HEK293 (cell line): ENCODE measurements at regions not wholly inside any gene's neighbourhood (a gene's known extent, or its start where the extent isn't known, plus 50 kb on each side); places are given as distances from the start of the nearest gene placed in this dataset.

Experiments used
- CTCF ChIA-PET: fragments of 350-600 bp; formaldehyde crosslinking; extraction: SDS; loops from one replicate; lab custom pipeline; 2021; ENCODE audit warnings: antibody characterized with exemption; lab: Yijun Ruan, JAX
- POLR2A ChIA-PET: fragments of 300-600 bp; formaldehyde crosslinking; extraction: SDS; loops from one replicate; lab custom pipeline; 2020; ENCODE audit warnings: antibody characterized with exemption, inconsistent platforms; lab: Yijun Ruan, JAX
- H3K27ac ChIP-seq: fragments of 200-500 bp; sonication (Bioruptor generic); 2 replicates; pipeline ENCODE4 v1.5.1; 2014; ENCODE audit warnings: low read depth, low read length, control low read depth, inconsistent platforms; ENCODE audit errors: extremely low read depth
- H3K36me3 ChIP-seq, 2 experiments: fragments of 200-500 bp in 1 of 2; sonication (Bioruptor generic) in 1 of 2; 1 replicate in 1 of 2; 2 replicates in 1 of 2; pipeline ENCODE4 v1.5.1; 2014 to 2017; ENCODE audit warnings: inconsistent platforms in 2 of 2, low read length in 2 of 2; ENCODE audit not compliant: control insufficient read depth in 2 of 2, insufficient read depth in 1 of 2
- H3K4me1 ChIP-seq: fragments of 200-500 bp; sonication (Bioruptor generic); 2 replicates; pipeline ENCODE4 v1.5.1; 2014; ENCODE audit warnings: mild to moderate bottlenecking, low read length, inconsistent platforms; ENCODE audit not compliant: control insufficient read depth, insufficient read depth
- H3K4me3 ChIP-seq: 2 replicates; pipeline ENCODE4 v1.5.1; 2011; ENCODE audit warnings: low read depth, mild to moderate bottlenecking, control low read depth, low read length, moderate library complexity
- H3K9me3 ChIP-seq: fragments of 200-500 bp; sonication (Bioruptor generic); 2 replicates; pipeline ENCODE4 v1.5.1; 2014; ENCODE audit warnings: low read depth, low read length, inconsistent platforms; ENCODE audit not compliant: control insufficient read depth, insufficient read depth
- EGR2 ChIP-seq: fragments of 450-650 bp; formaldehyde crosslinking; IDR thresholded peaks from 2 replicates; pipeline ENCODE4 v1.5.1; 2016; ENCODE audit warnings: low read depth, missing biosample characterization, missing genetic modification characterization
- GLI2 ChIP-seq: fragments of 450-650 bp; formaldehyde crosslinking; IDR thresholded peaks from 2 replicates; pipeline ENCODE4; 2017; ENCODE audit warnings: missing biosample characterization, missing genetic modification characterization, low read depth, borderline replicate concordance
- GLIS1 ChIP-seq: fragments of 450-650 bp; formaldehyde crosslinking; IDR thresholded peaks from 2 replicates; pipeline ENCODE4 v1.5.1; 2016; ENCODE audit warnings: missing biosample characterization, missing genetic modification characterization
- KLF9 ChIP-seq: fragments of 450-650 bp; formaldehyde crosslinking; IDR thresholded peaks from 2 replicates; pipeline ENCODE4 v1.5.1; 2016; ENCODE audit warnings: missing biosample characterization, missing genetic modification characterization, low read depth
- MYNN ChIP-seq: fragments of 450-650 bp; formaldehyde crosslinking; IDR thresholded peaks from 2 replicates; pipeline ENCODE4 v1.5.1; 2016; ENCODE audit warnings: missing biosample characterization, missing genetic modification characterization, borderline replicate concordance
- SALL2 ChIP-seq: fragments of 450-650 bp; formaldehyde crosslinking; IDR thresholded peaks from 2 replicates; pipeline ENCODE4 v1.5.0; 2017; ENCODE audit warnings: missing biosample characterization, mild to moderate bottlenecking, missing genetic modification characterization, borderline replicate concordance
- SETDB1 ChIP-seq: IDR thresholded peaks from one replicate; pipeline ENCODE4 v1.6.1; 2017; ENCODE audit warnings: mild to moderate bottlenecking, low read length, moderate library complexity, mixed read lengths; ENCODE audit not compliant: insufficient read length
- YY1 ChIP-seq: fragments of 450-650 bp; formaldehyde crosslinking; IDR thresholded peaks from 2 replicates; pipeline ENCODE4 v1.5.1; 2018; ENCODE audit warnings: missing biosample characterization, missing genetic modification characterization
- ZBTB21 ChIP-seq: fragments of 450-650 bp; formaldehyde crosslinking; IDR thresholded peaks from 2 replicates; pipeline ENCODE4 v1.5.1; 2017; ENCODE audit warnings: missing biosample characterization, missing genetic modification characterization
- ZNF132 ChIP-seq: fragments of 450-650 bp; formaldehyde crosslinking; IDR thresholded peaks from 2 replicates; pipeline ENCODE4 v1.5.1; 2017; ENCODE audit warnings: missing biosample characterization, missing genetic modification characterization, borderline replicate concordance
- ZNF133 ChIP-seq: fragments of 450-650 bp; formaldehyde crosslinking; IDR thresholded peaks from 2 replicates; pipeline ENCODE4 v1.5.1; 2016; ENCODE audit warnings: missing biosample characterization, missing genetic modification characterization
- ZNF211 ChIP-seq: fragments of 450-650 bp; formaldehyde crosslinking; IDR thresholded peaks from 2 replicates; pipeline ENCODE4 v1.5.1; 2016; ENCODE audit warnings: low read depth, missing biosample characterization, missing genetic modification characterization
- ZNF324 ChIP-seq: fragments of 450-650 bp; formaldehyde crosslinking; IDR thresholded peaks from 2 replicates; pipeline ENCODE4 v1.5.1; 2016; ENCODE audit warnings: missing biosample characterization, missing genetic modification characterization
- ZNF391 ChIP-seq: fragments of 450-650 bp; formaldehyde crosslinking; IDR thresholded peaks from 2 replicates; pipeline ENCODE4 v1.5.1; 2016; ENCODE audit warnings: low read depth, missing biosample characterization, missing genetic modification characterization, borderline replicate concordance
- ZNF394 ChIP-seq: fragments of 450-650 bp; formaldehyde crosslinking; IDR thresholded peaks from 2 replicates; pipeline ENCODE4 v1.5.1; 2016; ENCODE audit warnings: missing biosample characterization, missing genetic modification characterization, mild to moderate bottlenecking, moderate library complexity, borderline replicate concordance
- ZNF514 ChIP-seq: fragments of 450-650 bp; formaldehyde crosslinking; IDR thresholded peaks from 2 replicates; pipeline ENCODE4 v1.5.1; 2016; ENCODE audit warnings: missing biosample characterization, missing genetic modification characterization
- ZNF521 ChIP-seq: fragments of 450-650 bp; formaldehyde crosslinking; IDR thresholded peaks from 2 replicates; pipeline ENCODE4 v1.5.1; 2017; ENCODE audit warnings: missing biosample characterization, mild to moderate bottlenecking, missing genetic modification characterization
- ZNF560 ChIP-seq: fragments of 450-650 bp; formaldehyde crosslinking; IDR thresholded peaks from 2 replicates; pipeline ENCODE4 v1.5.1; 2017; ENCODE audit warnings: missing biosample characterization, missing genetic modification characterization, borderline replicate concordance
- ZNF610 ChIP-seq: fragments of 450-650 bp; formaldehyde crosslinking; IDR thresholded peaks from 2 replicates; pipeline ENCODE4 v1.5.1; 2016; ENCODE audit warnings: missing biosample characterization, missing genetic modification characterization, borderline replicate concordance
- ZNF664 ChIP-seq: fragments of 450-650 bp; formaldehyde crosslinking; IDR thresholded peaks from 2 replicates; pipeline ENCODE4 v1.5.1; 2016; ENCODE audit warnings: missing biosample characterization, missing genetic modification characterization
- ZNF776 ChIP-seq: fragments of 450-650 bp; formaldehyde crosslinking; IDR thresholded peaks from 2 replicates; pipeline ENCODE4 v1.5.0; 2017; ENCODE audit warnings: missing biosample characterization, missing genetic modification characterization, borderline replicate concordance
- TF ChIP-seq, protein P1 (sequence below): fragments of 450-650 bp; IDR thresholded peaks from 2 replicates; pipeline ENCODE4 v1.5.1; 2018; ENCODE audit warnings: missing biosample characterization, missing genetic modification characterization
- TF ChIP-seq, protein P2 (sequence below): fragments of 450-650 bp; formaldehyde crosslinking; conservative IDR thresholded peaks from 2 replicates; pipeline ENCODE4 v1.5.1; 2016; ENCODE audit warnings: low read depth, missing biosample characterization, missing genetic modification characterization
- TF ChIP-seq, protein P3 (sequence below): fragments of 450-650 bp; formaldehyde crosslinking; IDR thresholded peaks from 2 replicates; pipeline ENCODE4 v1.5.1; 2016; ENCODE audit warnings: missing biosample characterization, missing genetic modification characterization
- TF ChIP-seq, protein P4 (sequence below): fragments of 450-650 bp; formaldehyde crosslinking; IDR thresholded peaks from 2 replicates; pipeline ENCODE4 v1.5.1; 2016; ENCODE audit warnings: missing biosample characterization, missing genetic modification characterization

DNA sequence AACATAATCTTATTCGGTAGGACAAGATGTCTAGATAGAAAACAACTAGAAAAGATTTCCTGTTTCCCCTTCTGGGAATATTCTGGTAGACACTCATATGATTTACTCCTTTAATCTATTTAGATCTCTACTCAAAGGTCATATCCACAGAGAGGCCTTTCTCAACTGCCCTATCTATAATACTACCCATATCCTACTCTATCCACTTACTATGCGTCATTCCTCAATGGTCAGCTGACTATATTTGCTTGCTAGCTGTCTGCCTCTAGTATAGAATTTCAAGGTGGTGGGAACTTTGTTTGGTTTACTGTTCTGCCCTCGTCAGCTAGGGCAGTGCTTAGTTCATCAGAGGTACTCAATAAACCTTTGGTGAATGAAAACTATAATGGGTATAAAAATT, 157.8 kb upstream of the PKP2 start:
- CTCF ChIA-PET, result no interaction called here
- TF ChIP-seq MYNN (no peak), ZNF610 (no peak), ZNF211 (tag by site-specific recombination) (no peak), ZNF521 (tag by site-specific recombination) (no peak), GLI2 (tag by site-specific recombination) (no peak), ZNF391 (tag by site-specific recombination) (no peak), SETDB1 (no peak), SALL2 (tag by site-specific recombination) (no peak), YY1 (no peak), ZNF560 (tag by site-specific recombination) (no peak), ZBTB21 (tag by site-specific recombination) (no peak), GLIS1 (tag by site-specific recombination) (no peak)
- TF ChIP-seq, all 188 proteins: peak for 0

DNA sequence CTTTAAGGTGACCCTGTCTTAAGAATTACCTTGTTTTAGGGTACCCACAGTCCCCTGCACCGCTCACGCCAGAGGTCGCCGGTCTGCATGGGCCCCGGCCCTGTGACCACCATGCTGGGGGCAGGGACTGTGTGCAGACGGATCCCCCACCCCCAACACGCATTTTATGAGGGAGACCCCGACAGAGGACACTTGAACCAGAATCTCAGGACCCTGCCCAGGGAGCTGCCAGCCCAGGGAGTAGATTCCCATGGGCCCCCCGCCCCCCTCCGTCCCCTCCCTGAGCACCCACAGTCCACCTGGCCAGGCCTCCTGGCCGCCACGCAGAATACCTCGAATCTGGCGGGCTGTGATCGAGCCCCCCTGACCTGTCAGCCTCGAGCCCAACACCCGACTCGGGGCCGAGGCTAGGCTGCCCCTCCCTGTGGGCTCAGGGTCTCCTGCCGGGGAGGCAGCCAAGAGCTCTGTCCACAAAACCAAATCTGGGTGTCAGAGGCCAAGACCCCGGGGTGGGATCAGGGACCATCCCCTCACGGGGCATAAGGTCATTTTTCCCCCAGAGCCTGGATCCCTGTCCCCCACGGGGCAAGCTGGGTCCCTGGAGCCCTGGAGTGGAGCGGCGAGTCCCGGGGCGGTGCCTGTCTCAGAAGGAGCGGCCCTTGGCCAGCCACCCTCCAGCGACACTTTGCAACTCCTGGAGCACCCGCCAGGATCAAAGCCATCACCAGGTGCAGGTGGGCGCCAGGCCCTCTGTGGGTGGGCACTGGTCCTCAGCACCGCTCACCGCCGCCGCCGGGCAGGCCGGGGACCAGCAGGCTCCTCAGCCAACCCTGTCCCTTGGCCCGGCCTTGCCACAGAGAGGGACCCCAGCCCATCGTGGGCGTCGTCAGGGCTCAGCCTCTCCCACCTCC, 155.8 kb upstream of the PKP2 start:
- ChIA-PET CTCF (no interaction called here), POLR2A (no interaction called here)
- H3K36me3 ChIP-seq, result no peaks in the 10 kb centered on the region
- TF ChIP-seq ZNF132 (tag by site-specific recombination), result no peak
- TF ChIP-seq, protein P1, sequence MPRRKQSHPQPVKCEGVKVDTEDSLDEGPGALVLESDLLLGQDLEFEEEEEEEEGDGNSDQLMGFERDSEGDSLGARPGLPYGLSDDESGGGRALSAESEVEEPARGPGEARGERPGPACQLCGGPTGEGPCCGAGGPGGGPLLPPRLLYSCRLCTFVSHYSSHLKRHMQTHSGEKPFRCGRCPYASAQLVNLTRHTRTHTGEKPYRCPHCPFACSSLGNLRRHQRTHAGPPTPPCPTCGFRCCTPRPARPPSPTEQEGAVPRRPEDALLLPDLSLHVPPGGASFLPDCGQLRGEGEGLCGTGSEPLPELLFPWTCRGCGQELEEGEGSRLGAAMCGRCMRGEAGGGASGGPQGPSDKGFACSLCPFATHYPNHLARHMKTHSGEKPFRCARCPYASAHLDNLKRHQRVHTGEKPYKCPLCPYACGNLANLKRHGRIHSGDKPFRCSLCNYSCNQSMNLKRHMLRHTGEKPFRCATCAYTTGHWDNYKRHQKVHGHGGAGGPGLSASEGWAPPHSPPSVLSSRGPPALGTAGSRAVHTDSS (tag by site-specific recombination), result no peak
- no peak for TF ChIP-seq KLF9 (tag by site-specific recombination)
- TF ChIP-seq ZNF776, result no peak
- no peak for TF ChIP-seq ZNF514 (tag by site-specific recombination)
- TF ChIP-seq ZNF521 (tag by site-specific recombination), result no peak
- TF ChIP-seq, protein P2, sequence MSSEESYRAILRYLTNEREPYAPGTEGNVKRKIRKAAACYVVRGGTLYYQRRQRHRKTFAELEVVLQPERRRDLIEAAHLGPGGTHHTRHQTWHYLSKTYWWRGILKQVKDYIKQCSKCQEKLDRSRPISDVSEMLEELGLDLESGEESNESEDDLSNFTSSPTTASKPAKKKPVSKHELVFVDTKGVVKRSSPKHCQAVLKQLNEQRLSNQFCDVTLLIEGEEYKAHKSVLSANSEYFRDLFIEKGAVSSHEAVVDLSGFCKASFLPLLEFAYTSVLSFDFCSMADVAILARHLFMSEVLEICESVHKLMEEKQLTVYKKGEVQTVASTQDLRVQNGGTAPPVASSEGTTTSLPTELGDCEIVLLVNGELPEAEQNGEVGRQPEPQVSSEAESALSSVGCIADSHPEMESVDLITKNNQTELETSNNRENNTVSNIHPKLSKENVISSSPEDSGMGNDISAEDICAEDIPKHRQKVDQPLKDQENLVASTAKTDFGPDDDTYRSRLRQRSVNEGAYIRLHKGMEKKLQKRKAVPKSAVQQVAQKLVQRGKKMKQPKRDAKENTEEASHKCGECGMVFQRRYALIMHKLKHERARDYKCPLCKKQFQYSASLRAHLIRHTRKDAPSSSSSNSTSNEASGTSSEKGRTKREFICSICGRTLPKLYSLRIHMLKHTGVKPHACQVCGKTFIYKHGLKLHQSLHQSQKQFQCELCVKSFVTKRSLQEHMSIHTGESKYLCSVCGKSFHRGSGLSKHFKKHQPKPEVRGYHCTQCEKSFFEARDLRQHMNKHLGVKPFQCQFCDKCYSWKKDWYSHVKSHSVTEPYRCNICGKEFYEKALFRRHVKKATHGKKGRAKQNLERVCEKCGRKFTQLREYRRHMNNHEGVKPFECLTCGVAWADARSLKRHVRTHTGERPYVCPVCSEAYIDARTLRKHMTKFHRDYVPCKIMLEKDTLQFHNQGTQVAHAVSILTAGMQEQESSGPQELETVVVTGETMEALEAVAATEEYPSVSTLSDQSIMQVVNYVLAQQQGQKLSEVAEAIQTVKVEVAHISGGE (tag by site-specific recombination), result no peak
- TF ChIP-seq EGR2, result no peak
- TF ChIP-seq ZNF664 (tag by site-specific recombination), result no peak
- TF ChIP-seq, protein P3, sequence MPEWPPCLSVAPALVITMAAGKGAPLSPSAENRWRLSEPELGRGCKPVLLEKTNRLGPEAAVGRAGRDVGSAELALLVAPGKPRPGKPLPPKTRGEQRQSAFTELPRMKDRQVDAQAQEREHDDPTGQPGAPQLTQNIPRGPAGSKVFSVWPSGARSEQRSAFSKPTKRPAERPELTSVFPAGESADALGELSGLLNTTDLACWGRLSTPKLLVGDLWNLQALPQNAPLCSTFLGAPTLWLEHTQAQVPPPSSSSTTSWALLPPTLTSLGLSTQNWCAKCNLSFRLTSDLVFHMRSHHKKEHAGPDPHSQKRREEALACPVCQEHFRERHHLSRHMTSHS (tag by site-specific recombination), result no peak
- TF ChIP-seq, protein P4, sequence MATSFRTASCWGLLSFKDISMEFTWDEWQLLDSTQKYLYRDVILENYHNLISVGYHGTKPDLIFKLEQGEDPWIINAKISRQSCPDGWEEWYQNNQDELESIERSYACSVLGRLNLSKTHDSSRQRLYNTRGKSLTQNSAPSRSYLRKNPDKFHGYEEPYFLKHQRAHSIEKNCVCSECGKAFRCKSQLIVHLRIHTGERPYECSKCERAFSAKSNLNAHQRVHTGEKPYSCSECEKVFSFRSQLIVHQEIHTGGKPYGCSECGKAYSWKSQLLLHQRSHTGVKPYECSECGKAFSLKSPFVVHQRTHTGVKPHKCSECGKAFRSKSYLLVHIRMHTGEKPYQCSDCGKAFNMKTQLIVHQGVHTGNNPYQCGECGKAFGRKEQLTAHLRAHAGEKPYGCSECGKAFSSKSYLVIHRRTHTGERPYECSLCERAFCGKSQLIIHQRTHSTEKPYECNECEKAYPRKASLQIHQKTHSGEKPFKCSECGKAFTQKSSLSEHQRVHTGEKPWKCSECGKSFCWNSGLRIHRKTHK (tag by site-specific recombination), result no peak
- TF ChIP-seq ZNF133 (tag by site-specific recombination), result no peak
- no peak for TF ChIP-seq ZNF324
- no peak for TF ChIP-seq ZNF394 (tag by site-specific recombination)
- no peak for TF ChIP-seq GLI2 (tag by site-specific recombination)

More for the DNA sequence above, 157.8 kb upstream of the PKP2 start:
- H3K9me3 ChIP-seq, result no peaks in the 10 kb centered on the region
- H3K4me1 ChIP-seq, result no peaks in the 10 kb centered on the region
- POLR2A ChIA-PET, result no interaction called here
- H3K36me3 ChIP-seq, result no peaks in the 10 kb centered on the region
- no peak overlapping the region for H3K4me3 ChIP-seq
- no peak overlapping the region for H3K27ac ChIP-seq

More for the DNA sequence above, 155.8 kb upstream of the PKP2 start:
- H3K4me3 ChIP-seq, result no peak overlapping the region
- H3K4me1 ChIP-seq, result no peaks in the 10 kb centered on the region
- no peaks in the 10 kb centered on the region for H3K9me3 ChIP-seq
- H3K27ac ChIP-seq, result no peak overlapping the region
